ENCODE measurements at regions not wholly inside any gene's neighbourhood (a gene's known extent, or its start where the extent isn't known, plus 50 kb on each side); places are given as distances from the start of the nearest gene placed in this dataset.

DNA sequence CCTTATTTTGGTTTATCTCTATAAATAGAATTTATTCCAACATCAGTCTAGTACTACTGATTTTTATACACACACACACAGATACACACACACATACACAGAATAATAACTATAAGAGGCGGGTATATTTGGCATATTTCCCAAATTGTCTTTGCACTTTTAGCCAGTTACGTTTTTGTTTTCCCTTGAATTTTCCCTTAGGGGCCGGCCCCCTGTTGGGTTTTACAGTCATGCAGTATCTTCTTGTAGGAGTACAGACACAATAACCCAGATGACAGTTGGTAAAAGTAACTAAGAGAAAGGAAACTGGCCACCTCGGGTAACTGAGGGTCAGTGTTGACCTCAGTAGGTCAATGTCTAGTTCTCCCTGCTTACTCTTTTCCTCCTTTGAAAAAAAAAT, 50.9 kb downstream of the DISP1 start:
- Histone ChIP-seq H3K79me2 (ENCODE audit: insufficient read depth) (no peaks in the 10 kb centered on the region), H3K4me2 (no peak overlapping the region), H3K36me3 (replicated peaks in 1 of 2; ENCODE audit: control insufficient read depth in 1 of 2, insufficient read depth in 2 of 2, low read length in 1 of 2) (no peaks in the 10 kb centered on the region), H4K20me1 (ENCODE audit: insufficient read depth) (no peaks in the 10 kb centered on the region), H3K9me3 (no peaks in the 10 kb centered on the region), H3K27me3 (ENCODE audit: insufficient read depth) (no peaks in the 10 kb centered on the region), H3K4me1 (ENCODE audit: control insufficient read depth in 1 of 2, insufficient read depth in 2 of 2, low read depth in 1 of 2, low read length in 1 of 2) (no peaks in the 10 kb centered on the region), H3K9ac (no peak overlapping the region), H3F3A (replicated peaks; ENCODE audit: insufficient read depth) (no peaks in the 10 kb centered on the region), H2AFZ (ENCODE audit: low read depth) (no peak overlapping the region), H3K9me2 (no peaks in the 10 kb centered on the region), H3K27ac (ENCODE audit: low read depth in 2 of 2, low read length in 1 of 2) (no peak overlapping the region), H3K4me3 (ENCODE audit: low read depth in 2 of 2, low read length in 1 of 2) (no peak overlapping the region)
- POLR2A ChIA-PET, result no interaction called here
- DNase-seq, result no peak
- TF ChIP-seq IRF3 (IDR thresholded peaks at IDR 0.05; ENCODE audit: low read depth, low read length), result no peak
- no peak for TF ChIP-seq FOXJ3 (CRISPR knock-in tag; IDR thresholded peaks at IDR 0.05)
- no peak for TF ChIP-seq USF1 (IDR thresholded peaks at IDR 0.05; ENCODE audit: borderline replicate concordance, low read depth)
- no peak for TF ChIP-seq RAD21 (IDR thresholded peaks at IDR 0.05; ENCODE audit: low read length)
- no peak for TF ChIP-seq FOSL2 (IDR thresholded peaks at IDR 0.05; ENCODE audit: borderline replicate concordance, low read depth)
- TF ChIP-seq YY1 (IDR thresholded peaks at IDR 0.05; ENCODE audit: low read depth), result no peak
- TF ChIP-seq POLR2AphosphoS5 (IDR thresholded peaks at IDR 0.05; ENCODE audit: low read depth, low read length), result no peak
- TF ChIP-seq EP300 (IDR thresholded peaks at IDR 0.05; ENCODE audit: borderline replicate concordance in 1 of 2, low read depth in 1 of 2, low read length in 1 of 2), result no peak
- TF ChIP-seq EZH2phosphoT487 (IDR thresholded peaks at IDR 0.05; ENCODE audit: borderline replicate concordance, low read depth), result no peak
- TF ChIP-seq CTCF (IDR thresholded peaks at IDR 0.05), result no peak
- TF ChIP-seq MEF2A (IDR thresholded peaks at IDR 0.05; ENCODE audit: borderline replicate concordance, low read depth), result no peak
- TF ChIP-seq, protein P1, sequence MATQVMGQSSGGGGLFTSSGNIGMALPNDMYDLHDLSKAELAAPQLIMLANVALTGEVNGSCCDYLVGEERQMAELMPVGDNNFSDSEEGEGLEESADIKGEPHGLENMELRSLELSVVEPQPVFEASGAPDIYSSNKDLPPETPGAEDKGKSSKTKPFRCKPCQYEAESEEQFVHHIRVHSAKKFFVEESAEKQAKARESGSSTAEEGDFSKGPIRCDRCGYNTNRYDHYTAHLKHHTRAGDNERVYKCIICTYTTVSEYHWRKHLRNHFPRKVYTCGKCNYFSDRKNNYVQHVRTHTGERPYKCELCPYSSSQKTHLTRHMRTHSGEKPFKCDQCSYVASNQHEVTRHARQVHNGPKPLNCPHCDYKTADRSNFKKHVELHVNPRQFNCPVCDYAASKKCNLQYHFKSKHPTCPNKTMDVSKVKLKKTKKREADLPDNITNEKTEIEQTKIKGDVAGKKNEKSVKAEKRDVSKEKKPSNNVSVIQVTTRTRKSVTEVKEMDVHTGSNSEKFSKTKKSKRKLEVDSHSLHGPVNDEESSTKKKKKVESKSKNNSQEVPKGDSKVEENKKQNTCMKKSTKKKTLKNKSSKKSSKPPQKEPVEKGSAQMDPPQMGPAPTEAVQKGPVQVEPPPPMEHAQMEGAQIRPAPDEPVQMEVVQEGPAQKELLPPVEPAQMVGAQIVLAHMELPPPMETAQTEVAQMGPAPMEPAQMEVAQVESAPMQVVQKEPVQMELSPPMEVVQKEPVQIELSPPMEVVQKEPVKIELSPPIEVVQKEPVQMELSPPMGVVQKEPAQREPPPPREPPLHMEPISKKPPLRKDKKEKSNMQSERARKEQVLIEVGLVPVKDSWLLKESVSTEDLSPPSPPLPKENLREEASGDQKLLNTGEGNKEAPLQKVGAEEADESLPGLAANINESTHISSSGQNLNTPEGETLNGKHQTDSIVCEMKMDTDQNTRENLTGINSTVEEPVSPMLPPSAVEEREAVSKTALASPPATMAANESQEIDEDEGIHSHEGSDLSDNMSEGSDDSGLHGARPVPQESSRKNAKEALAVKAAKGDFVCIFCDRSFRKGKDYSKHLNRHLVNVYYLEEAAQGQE (IDR thresholded peaks at IDR 0.05; ENCODE audit: low read depth, low read length), result no peak
- TF ChIP-seq MXI1 (IDR thresholded peaks at IDR 0.05; ENCODE audit: low read depth, low read length), result no peak
- no peak for TF ChIP-seq TEAD4 (IDR thresholded peaks at IDR 0.05; ENCODE audit: borderline replicate concordance, insufficient read depth)
- TF ChIP-seq USF2 (IDR thresholded peaks at IDR 0.05; ENCODE audit: borderline replicate concordance, low read depth, low read length), result no peak
- no peak for TF ChIP-seq GABPA (IDR thresholded peaks at IDR 0.05; ENCODE audit: low read depth)
- no peak for TF ChIP-seq SMC3 (IDR thresholded peaks at IDR 0.05; ENCODE audit: low read depth, low read length)
- TF ChIP-seq TAF1 (IDR thresholded peaks at IDR 0.05; ENCODE audit: borderline replicate concordance, low read depth, low read length), result no peak
- no peak for TF ChIP-seq ZBTB33 (IDR thresholded peaks at IDR 0.05; ENCODE audit: borderline replicate concordance, low read depth)
- CTCF ChIA-PET, result no interaction called here
- WGBS (ENCODE audit: low lambda C conversion rate), result 91% methylated on average over 4 of the region's 4 CpGs
